ENCODE measurements at regions not wholly inside any gene's neighbourhood (a gene's known extent, or its start where the extent isn't known, plus 50 kb on each side); places are given as distances from the start of the nearest gene placed in this dataset.
"Not testable (repeated sequence)": the region's sequence is repeated elsewhere in the genome, so short reads cannot be mapped to it uniquely, and the experiment has no call there.

GRCh38 chr6:14999106-14999505 lies 246.8 kb upstream of the JARID2 start:
- DNase-seq (ENCODE audit: low spot score): no peak

GRCh38 chr6:15001326-15001910 lies 244.5 kb upstream of the JARID2 start:
- DNase-seq (ENCODE audit: low spot score): no peak

GRCh38 chr6:15008269-15008668 lies 237.6 kb upstream of the JARID2 start:
- no peak for DNase-seq (ENCODE audit: low spot score)

- DNase-seq (ENCODE audit: low spot score): no peak
Measured at GRCh38 chr6:15014958-15015357, 230.9 kb upstream of the JARID2 start.

DNA sequence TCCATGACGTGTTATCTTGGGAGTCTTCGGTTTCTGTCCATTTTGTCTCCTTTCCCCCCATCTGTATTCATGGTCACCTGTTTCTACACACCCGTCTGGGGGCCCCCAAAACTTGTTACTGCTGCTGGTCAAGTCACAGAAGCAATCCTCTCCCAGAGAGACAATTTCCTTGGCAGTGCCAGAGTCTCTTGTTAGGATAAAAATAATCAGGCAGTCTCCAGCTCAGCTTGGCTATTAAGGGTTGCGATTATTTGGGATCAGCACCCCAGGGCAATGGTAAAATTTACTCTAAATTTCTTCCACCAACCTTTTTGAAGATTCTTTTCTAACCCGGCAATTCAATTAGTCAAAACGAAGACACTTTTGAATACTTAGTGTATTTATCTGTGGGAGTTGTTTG lies 229.1 kb upstream of the JARID2 start:
- DNase-seq (ENCODE audit: low spot score): no peak

DNA sequence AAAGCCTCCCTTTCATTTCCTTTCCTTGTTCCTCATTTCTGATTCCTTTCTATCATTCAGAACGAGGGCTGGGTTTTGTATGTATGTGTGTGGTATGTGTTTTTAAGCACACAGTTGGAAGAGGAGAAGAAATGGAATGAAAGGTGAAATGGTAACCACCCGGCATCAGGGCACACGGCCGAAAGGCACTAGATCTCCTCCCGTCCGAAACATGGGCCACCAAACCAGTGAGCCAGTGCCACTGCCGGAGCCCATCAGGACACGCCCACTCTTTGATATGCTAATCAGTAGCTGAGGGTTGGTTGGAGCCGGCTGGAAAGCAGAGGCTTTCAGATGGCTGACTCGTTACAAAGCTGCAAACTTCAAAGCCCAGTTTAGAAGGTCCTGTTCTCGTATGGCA lies 228.6 kb upstream of the JARID2 start:
- DNase-seq (ENCODE audit: low spot score): peak; percentile 38

- DNase-seq (ENCODE audit: low spot score): no peak
Measured at GRCh38 chr6:15017803-15018202, 228.1 kb upstream of the JARID2 start.

GRCh38 chr6:15020119-15020770 lies 225.6 kb upstream of the JARID2 start:
- DNase-seq (ENCODE audit: low spot score): no peak

GRCh38 chr6:15021074-15021473 lies 224.8 kb upstream of the JARID2 start:
- DNase-seq (ENCODE audit: low spot score): no peak

DNA sequence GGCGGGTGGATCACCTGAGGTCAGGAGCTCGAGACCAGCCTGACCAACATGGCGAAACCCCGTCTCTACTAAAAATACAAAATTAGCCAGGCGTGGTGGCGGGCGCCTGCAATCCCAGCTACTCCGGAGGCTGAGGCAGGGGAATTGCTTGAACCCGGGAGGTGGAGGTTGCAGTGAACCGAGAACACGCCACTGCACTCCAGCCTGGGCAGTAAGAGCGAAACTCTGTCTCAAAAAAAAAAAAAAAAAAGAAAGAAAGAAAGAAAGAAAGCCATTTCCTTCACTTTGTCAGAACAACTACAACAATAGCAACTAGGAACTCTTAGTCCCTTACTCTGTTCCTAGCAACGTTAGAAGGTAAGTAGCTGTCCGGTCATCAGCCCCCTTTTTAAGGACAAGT lies 222.9 kb upstream of the JARID2 start:
- DNase-seq (ENCODE audit: low spot score): not testable (repeated sequence)

DNA sequence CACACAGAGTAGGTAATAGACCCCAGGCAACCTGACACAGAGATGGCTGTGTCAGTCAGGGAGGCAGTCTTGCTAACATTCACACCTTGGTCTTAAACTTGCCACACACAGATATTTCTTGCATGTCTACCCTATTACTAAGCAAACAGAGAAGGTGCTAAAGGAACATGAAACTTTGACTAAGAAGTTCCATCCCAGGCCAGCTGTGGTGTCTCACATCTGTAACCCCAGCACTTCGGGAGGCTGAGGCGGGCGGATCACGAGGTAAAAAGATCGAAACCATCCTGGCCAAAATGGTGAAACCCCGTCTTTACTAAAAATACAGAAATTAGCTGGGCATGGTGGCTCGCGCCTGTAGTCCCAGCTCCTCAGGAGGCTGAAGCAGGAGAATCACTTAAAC lies 222.4 kb upstream of the JARID2 start:
- DNase-seq (ENCODE audit: low spot score): no peak

GRCh38 chr6:15025446-15025845 lies 220.4 kb upstream of the JARID2 start:
- DNase-seq (ENCODE audit: low spot score): no peak

- no peak for DNase-seq (ENCODE audit: low spot score)
Measured at GRCh38 chr6:15026832-15027231, 219.0 kb upstream of the JARID2 start.

DNA sequence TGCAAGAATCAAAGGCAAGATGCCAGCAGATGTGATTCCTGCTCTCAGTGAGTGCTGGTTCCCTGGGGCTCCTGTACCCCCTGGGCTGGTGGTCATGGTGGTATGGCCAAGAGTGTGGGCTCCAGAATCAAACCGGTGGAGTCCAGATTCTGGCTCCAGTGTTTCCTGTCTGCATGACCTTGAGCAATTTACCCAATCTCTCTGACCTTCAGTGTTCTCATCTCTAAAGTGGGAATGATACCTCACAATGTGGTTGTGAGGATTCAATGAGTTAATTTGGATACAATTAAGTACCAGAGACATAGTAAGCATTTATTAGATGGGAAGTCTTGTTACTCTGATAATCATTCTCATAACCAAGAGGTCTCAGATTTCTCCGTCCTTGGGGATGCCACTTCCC lies 218.4 kb upstream of the JARID2 start:
- no peak for DNase-seq (ENCODE audit: low spot score)

DNA sequence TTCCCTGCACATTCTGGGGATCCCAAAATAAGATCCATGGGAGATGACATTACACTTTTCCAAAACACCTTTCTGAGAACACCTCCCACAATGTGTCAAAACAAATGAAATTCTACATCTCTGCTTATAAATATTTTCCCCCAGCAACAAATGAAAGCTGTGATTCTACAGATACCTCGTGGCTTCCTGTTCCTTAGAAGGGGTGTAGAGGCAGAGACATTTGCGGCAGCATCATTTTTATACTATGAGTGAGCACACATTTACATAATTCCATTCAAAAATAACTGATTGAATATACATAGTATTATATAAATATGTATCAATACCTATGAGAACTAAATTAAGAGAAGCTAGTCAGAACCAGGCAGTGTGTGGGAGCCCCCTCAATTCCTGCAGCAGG lies 213.9 kb upstream of the JARID2 start:
- no peak for DNase-seq (ENCODE audit: low spot score)

GRCh38 chr6:15033850-15034203 lies 212.0 kb upstream of the JARID2 start:
- no peak for DNase-seq (ENCODE audit: low spot score)

- no peak for DNase-seq (ENCODE audit: low spot score)
Measured at GRCh38 chr6:15036690-15037245, 209.1 kb upstream of the JARID2 start.

- DNase-seq (ENCODE audit: low spot score): no peak
Measured at GRCh38 chr6:15037253-15037652, 208.6 kb upstream of the JARID2 start.

- no peak for DNase-seq (ENCODE audit: low spot score)
Measured at GRCh38 chr6:15038013-15038791, 207.7 kb upstream of the JARID2 start.

DNA sequence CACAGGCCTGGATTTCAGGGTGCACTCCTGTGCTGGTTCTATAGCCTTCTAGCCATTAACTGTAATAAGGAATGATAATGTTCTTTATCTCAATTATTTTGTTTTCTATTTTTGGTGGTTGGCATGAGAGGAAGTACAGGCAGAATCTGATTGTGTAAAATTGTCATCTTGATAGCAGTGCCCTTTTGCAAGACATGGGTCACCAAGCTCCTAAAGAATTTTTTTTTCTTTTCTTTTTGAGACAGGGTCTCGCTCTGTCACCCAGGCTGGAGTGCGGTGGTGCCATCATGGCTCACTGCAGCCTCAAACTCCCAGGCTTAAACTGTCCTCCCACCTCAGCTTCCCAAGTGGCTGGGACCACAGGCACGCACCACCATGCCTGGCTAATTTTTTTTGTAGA lies 206.7 kb upstream of the JARID2 start:
- no peak for DNase-seq (ENCODE audit: low spot score)

GRCh38 chr6:15042938-15043337 lies 202.9 kb upstream of the JARID2 start:
- no peak for DNase-seq (ENCODE audit: low spot score)

- DNase-seq (ENCODE audit: low spot score): no peak
Measured at GRCh38 chr6:15044146-15044882, 201.6 kb upstream of the JARID2 start.

GRCh38 chr6:15044948-15045347 lies 200.9 kb upstream of the JARID2 start:
- DNase-seq (ENCODE audit: low spot score): no peak

Data from AG08396 (cell line).